ENCODE measurements at regions not wholly inside any gene's neighbourhood (a gene's known extent, or its start where the extent isn't known, plus 50 kb on each side); places are given as distances from the start of the nearest gene placed in this dataset.

DNA sequence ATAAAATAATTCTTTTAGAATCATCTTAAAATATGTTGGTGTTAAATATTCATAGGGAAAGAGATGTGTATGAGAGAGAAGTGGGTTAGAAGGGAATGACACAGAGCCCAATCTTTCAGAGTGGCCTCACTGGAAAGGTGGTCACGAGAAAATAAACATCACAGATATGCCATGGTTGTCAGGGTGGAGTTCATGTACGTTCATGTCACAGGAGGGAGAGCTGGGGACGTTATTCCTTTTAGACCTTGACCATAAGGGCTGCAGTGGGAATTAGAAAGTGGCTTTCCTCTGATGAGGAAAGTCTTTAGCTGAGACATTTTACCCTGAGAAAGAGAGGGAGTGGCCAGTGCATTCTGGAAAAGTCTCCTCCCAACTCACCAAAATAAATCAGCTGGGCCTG, 90.6 kb upstream of the TNR start:
- DNase-seq (ENCODE audit: low read depth) = no peak
- H3K4me3 ChIP-seq (ENCODE audit: low read depth, low read length) = no peak overlapping the region
- TF ChIP-seq POLR2A (IDR thresholded peaks at IDR 0.05; ENCODE audit: extremely low read depth, insufficient read length) = no peak
- TF ChIP-seq, protein P1, sequence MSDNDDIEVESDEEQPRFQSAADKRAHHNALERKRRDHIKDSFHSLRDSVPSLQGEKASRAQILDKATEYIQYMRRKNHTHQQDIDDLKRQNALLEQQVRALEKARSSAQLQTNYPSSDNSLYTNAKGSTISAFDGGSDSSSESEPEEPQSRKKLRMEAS (IDR thresholded peaks at IDR 0.05; ENCODE audit: low read depth, low read length) = no peak

DNA sequence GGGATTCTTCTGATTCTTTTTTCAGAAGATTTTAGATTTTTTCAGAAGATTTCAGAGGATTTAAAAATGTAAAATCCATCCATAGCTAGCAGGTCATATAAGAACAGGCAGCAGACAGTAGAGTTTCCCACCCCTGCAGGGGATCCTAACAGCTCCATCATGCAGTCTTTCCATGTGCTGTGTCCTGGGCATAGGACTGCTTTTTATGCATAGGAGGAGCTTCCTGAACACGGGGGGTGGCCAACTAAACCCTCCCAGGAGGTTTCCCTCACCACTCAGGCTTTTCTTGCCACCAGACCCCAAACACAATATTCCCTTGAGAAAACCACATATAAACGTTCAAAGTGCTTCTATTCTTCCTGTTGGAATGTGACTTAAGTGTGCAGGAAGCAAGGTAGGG, 90.1 kb upstream of the TNR start:
- TF ChIP-seq MYC (IDR thresholded peaks at IDR 0.05; ENCODE audit: low read depth, low read length) = no peak
- H3K4me3 ChIP-seq (ENCODE audit: low read depth, low read length) = no peak overlapping the region
- no peak for DNase-seq (ENCODE audit: low read depth)

DNA sequence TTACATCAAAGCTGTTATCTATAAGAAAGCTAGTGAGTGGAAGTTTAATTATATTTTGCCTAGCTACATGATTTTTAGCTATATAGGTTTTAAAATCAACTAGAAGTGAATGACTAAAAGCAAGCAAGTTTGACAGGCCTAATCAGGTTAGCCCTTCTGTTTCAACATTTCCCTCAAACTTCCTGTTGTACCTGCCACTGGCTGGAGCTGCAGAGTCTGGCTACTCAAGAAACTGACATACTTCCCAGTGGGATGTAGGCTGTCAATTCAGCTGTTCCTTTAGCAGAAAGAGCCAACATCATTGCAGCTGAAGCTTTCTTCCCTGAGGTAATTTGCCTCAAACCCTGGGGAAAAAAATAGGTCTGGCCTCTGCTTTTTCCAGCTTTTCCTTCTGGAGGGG, 87.1 kb upstream of the TNR start:
- DNase-seq (ENCODE audit: low read depth) = no peak
- H3K4me3 ChIP-seq (ENCODE audit: low read depth, low read length) = no peak overlapping the region
- TF ChIP-seq POLR2A (IDR thresholded peaks at IDR 0.05; ENCODE audit: extremely low read depth, insufficient read length) (no peak), MYC (IDR thresholded peaks at IDR 0.05; ENCODE audit: low read depth, low read length) (no peak)
- TF ChIP-seq, protein P1 (IDR thresholded peaks at IDR 0.05; ENCODE audit: low read depth, low read length) = no peak
- TF ChIP-seq, protein P2, sequence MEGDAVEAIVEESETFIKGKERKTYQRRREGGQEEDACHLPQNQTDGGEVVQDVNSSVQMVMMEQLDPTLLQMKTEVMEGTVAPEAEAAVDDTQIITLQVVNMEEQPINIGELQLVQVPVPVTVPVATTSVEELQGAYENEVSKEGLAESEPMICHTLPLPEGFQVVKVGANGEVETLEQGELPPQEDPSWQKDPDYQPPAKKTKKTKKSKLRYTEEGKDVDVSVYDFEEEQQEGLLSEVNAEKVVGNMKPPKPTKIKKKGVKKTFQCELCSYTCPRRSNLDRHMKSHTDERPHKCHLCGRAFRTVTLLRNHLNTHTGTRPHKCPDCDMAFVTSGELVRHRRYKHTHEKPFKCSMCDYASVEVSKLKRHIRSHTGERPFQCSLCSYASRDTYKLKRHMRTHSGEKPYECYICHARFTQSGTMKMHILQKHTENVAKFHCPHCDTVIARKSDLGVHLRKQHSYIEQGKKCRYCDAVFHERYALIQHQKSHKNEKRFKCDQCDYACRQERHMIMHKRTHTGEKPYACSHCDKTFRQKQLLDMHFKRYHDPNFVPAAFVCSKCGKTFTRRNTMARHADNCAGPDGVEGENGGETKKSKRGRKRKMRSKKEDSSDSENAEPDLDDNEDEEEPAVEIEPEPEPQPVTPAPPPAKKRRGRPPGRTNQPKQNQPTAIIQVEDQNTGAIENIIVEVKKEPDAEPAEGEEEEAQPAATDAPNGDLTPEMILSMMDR (IDR thresholded peaks at IDR 0.05; ENCODE audit: low read depth, low read length) = no peak

DNA sequence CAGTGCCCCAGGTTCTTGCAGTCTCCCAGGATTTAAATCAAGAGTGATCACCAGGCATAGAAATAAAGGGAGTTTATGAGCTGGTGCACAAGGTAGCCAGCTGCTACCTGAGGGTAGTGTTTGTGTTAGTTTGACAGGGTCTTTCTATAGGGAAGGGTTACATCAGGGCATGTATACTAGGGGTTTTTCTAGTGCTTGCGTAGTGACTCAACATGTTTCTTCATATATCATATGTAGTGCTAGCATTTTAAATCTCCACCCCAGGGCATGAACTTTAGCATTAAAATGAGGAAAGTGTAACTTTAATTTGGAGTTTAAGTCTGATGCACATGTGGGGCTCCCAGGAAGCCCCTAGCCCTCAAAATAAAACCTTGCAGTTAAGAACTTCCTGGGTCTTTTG, 86.5 kb upstream of the TNR start:
- TF ChIP-seq, protein P1 (IDR thresholded peaks at IDR 0.05; ENCODE audit: low read depth, low read length) = no peak
- TF ChIP-seq, protein P2 (IDR thresholded peaks at IDR 0.05; ENCODE audit: low read depth, low read length) = no peak
- TF ChIP-seq MYC (IDR thresholded peaks at IDR 0.05; ENCODE audit: low read depth, low read length) (no peak), POLR2A (IDR thresholded peaks at IDR 0.05; ENCODE audit: extremely low read depth, insufficient read length) (no peak)
- H3K4me3 ChIP-seq (ENCODE audit: low read depth, low read length) = no peak overlapping the region
- no peak for DNase-seq (ENCODE audit: low read depth)

DNA sequence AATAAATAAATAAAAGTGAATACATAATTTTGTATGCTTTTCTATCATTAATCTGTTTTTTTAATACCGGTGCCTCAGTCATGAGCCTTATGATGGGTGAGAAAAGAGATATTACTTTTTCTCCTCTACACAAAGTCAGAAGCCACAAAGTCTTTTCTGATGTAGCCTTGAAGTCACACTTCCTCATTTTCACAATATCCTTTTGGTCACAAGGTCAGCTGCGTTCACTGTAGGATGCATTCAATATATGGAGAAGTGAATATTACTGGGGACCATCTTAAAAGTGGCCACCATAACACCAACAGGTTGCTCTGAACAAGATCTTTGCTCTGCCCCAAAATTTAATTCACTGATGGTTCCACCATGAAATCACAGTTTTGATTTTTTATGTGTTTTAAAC, 83.3 kb upstream of the TNR start:
- no peak overlapping the region for H3K4me3 ChIP-seq (ENCODE audit: low read depth, low read length)
- TF ChIP-seq, protein P2 (IDR thresholded peaks at IDR 0.05; ENCODE audit: low read depth, low read length) = no peak
- 0 out of 2 replicates have a peak, but pooled peaks have one; percentile 15 for TF ChIP-seq MYC (IDR thresholded peaks at IDR 0.05; ENCODE audit: low read depth, low read length)
- no peak for TF ChIP-seq POLR2A (IDR thresholded peaks at IDR 0.05; ENCODE audit: extremely low read depth, insufficient read length)
- TF ChIP-seq, protein P1 (IDR thresholded peaks at IDR 0.05; ENCODE audit: low read depth, low read length) = 0 out of 2 replicates have a peak, but pooled peaks have one; percentile 29
- peak; percentile 63 for DNase-seq (ENCODE audit: low read depth)

DNA sequence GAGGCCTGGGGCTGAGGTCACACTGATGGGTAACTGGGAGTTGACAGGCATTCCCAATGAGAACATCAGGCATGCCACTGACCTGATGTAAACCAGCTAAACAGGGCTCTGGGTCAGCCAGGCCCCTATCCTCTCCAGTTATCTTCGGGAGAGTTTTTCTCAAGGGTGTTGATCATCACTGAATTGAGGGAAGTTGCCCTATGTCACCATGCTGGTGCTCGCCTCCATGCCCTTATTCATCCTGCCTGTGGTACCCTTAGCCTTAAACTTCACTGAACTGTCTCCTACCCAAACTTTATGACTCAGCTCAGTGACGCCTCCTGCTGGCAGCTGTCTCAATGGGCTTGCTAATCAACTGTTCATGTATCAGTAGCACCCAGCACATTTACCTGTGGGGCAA, 80.7 kb upstream of the TNR start:
- DNase-seq (ENCODE audit: low read depth) = peak; percentile 25
- TF ChIP-seq, protein P1 (IDR thresholded peaks at IDR 0.05; ENCODE audit: low read depth, low read length) = no peak
- TF ChIP-seq, protein P2 (IDR thresholded peaks at IDR 0.05; ENCODE audit: low read depth, low read length) = peak; percentile 32
- no peak overlapping the region for H3K4me3 ChIP-seq (ENCODE audit: low read depth, low read length)

DNA sequence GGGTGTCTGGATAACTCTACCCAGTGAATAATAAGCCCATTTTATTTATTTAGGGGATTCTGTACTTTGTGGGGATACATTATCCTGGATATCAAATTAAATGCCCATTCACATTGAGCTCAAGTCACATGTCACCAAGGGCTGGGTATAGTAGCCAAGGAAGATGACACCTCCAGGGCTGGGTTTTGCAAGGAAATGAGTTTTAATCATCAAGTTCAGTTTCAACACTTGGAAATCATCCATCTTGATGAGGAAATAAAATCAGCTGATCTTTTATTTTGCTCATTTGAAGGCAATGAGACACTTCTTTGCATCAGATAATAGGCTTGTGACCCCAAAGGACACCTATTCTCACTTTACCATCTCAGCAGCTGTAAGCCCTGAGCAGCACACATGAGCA, 80.0 kb upstream of the TNR start:
- DNase-seq (ENCODE audit: low read depth) = no peak
- TF ChIP-seq MYC (IDR thresholded peaks at IDR 0.05; ENCODE audit: low read depth, low read length) = no peak
- TF ChIP-seq POLR2A (IDR thresholded peaks at IDR 0.05; ENCODE audit: extremely low read depth, insufficient read length) = no peak
- TF ChIP-seq, protein P2 (IDR thresholded peaks at IDR 0.05; ENCODE audit: low read depth, low read length) = no peak
- TF ChIP-seq, protein P1 (IDR thresholded peaks at IDR 0.05; ENCODE audit: low read depth, low read length) = no peak
- no peak overlapping the region for H3K4me3 ChIP-seq (ENCODE audit: low read depth, low read length)

Data from NB4 (cell line).